GM23248 (cell line): ENCODE measurements at regions not wholly inside any gene's neighbourhood (a gene's known extent, or its start where the extent isn't known, plus 50 kb on each side); places are given as distances from the start of the nearest gene placed in this dataset.

Source experiments
- EZH2 ChIP-seq: fragments of 200-600 bp; sonication (generic); IDR thresholded peaks from 2 replicates; pipeline ENCODE4 v1.6.1; 2018; ENCODE audit warnings: antibody characterized with exemption, mild to moderate bottlenecking; ENCODE audit not compliant: insufficient read depth, poor library complexity, severe bottlenecking
- EZH2phosphoT487 ChIP-seq: fragments of 200-600 bp; sonication (generic); IDR thresholded peaks from 2 replicates; pipeline ENCODE4 v1.6.1; 2018; ENCODE audit warnings: antibody characterized with exemption, moderate library complexity, mild to moderate bottlenecking, low read depth; ENCODE audit not compliant: insufficient read depth

- TF ChIP-seq EZH2 = no peak
- no peak for TF ChIP-seq EZH2phosphoT487
Measured at GRCh38 chr4:145988628-145989027, 50.0 kb upstream of the ZNF827 start.
